HepG2 (cell line): ENCODE measurements at regions not wholly inside any gene's neighbourhood (a gene's known extent, or its start where the extent isn't known, plus 50 kb on each side); places are given as distances from the start of the nearest gene placed in this dataset.

Source experiments
- GABPA ChIP-seq, 2 experiments: IDR thresholded peaks; 2 replicates each; pipeline ENCODE4 v1.6.1; 2011 to 2016; ENCODE audit warnings: low read depth in 2 of 2, low read length in 1 of 2, missing biosample characterization in 1 of 2, missing genetic modification characterization in 1 of 2
- HCFC1 ChIP-seq: fragments of 150-350 bp; IDR thresholded peaks from 2 replicates; pipeline ENCODE4 v1.6.1; 2014; ENCODE audit warnings: low read depth, low read length
- SMARCE1 ChIP-seq: fragments of 450-650 bp; IDR thresholded peaks from 2 replicates; pipeline ENCODE4 v1.6.1; 2017; ENCODE audit warnings: borderline replicate concordance
- SMC3 ChIP-seq: IDR thresholded peaks from 2 replicates; pipeline ENCODE4 v1.6.1; 2011; ENCODE audit warnings: low read length, improper control_type of control experiment
- TF ChIP-seq, protein P1 (sequence below): sonication (generic); formaldehyde crosslinking; IDR thresholded peaks from 2 replicates; pipeline ENCODE4 v1.5.1; 2020; ENCODE audit warnings: mild to moderate bottlenecking, missing genetic modification reagents

- TF ChIP-seq SMARCE1, result no peak
- TF ChIP-seq, protein P1, sequence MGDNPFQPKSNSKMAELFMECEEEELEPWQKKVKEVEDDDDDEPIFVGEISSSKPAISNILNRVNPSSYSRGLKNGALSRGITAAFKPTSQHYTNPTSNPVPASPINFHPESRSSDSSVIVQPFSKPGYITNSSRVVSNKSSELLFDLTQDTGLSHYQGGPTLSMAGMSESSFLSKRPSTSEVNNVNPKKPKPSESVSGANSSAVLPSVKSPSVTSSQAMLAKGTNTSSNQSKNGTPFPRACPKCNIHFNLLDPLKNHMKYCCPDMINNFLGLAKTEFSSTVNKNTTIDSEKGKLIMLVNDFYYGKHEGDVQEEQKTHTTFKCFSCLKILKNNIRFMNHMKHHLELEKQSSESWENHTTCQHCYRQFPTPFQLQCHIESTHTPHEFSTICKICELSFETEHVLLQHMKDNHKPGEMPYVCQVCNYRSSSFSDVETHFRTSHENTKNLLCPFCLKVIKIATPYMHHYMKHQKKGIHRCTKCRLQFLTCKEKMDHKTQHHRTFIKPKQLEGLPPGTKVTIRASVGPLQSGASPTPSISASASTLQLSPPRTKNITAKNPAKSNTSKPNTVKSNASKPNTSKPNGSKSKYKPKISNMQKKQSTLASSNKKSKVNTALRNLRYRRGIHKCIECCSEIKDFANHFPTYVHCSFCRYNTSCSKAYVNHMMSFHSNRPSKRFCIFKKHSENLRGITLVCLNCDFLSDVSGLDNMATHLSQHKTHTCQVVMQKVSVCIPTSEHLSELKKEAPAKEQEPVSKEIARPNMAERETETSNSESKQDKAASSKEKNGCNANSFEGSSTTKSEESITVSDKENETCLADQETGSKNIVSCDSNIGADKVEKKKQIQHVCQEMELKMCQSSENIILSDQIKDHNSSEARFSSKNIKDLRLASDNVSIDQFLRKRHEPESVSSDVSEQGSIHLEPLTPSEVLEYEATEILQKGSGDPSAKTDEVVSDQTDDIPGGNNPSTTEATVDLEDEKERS (CRISPR knock-in tag), result no peak
- no peak for TF ChIP-seq GABPA (IDR thresholded peaks at IDR 0.05; ENCODE audit: low read depth, low read length)
- no peak for TF ChIP-seq GABPA (CRISPR knock-in tag; IDR thresholded peaks at IDR 0.05; ENCODE audit: low read depth)
- TF ChIP-seq SMC3, result no peak
- no peak for TF ChIP-seq HCFC1
These were observed 438.8 kb upstream of the B3GALT2 start for GRCh38 chr1:193625255-193625654.
